GM19397 (cell line): ENCODE measurements at regions not wholly inside any gene's neighbourhood (a gene's known extent, or its start where the extent isn't known, plus 50 kb on each side); places are given as distances from the start of the nearest gene placed in this dataset.
"Not testable (repeated sequence)": the region's sequence is repeated elsewhere in the genome, so short reads cannot be mapped to it uniquely, and the experiment has no call there.

ENCODE experiments used
- ATAC-seq: cut with Tn5 transposase; IDR thresholded peaks from one replicate; pipeline ENCODE4 v1.9.1; 2021; ENCODE audit warnings: mild to moderate bottlenecking, moderate library complexity; ENCODE audit not compliant: unreplicated experiment

DNA sequence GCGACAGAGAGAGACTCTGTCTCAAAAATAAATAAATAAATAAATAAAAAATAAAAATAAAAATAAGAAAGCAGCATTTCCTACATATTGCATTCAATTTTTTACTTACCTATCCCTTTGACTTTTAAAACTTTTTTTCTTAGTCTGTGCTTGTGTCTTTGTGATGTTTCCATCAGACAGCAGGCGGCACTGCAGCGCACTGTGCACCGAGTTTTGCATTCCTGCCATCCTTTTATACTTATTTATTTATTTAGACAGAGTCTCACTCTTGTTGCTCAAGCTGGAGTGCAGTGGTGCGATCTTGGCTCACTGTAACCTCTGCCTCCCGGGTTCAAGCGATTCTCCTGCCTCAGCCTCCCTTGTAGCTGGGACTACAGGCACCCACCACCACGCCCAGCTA, 203.9 kb downstream of the SPATA31A1 start:
- ATAC-seq, result not testable (repeated sequence)

DNA sequence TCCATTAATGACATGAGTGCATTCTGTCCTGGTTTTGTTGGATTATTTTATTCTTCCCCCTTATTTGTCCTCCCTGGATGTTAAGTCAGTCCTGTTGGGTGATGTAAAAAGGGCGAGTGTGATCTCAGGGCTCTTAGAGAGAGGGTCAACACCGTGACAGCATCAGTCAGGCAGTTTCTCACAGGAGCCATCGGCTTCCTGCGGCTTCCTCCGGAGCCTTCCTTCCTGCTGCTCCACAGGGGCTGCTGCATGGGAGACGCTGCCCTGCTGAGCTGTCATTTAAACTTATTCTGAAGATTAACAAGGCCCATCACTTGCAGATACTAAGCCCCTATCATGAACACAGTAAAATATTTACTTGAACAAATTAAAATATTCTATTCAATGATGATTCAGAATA, 211.3 kb downstream of the SPATA31A1 start:
- not testable (repeated sequence) for ATAC-seq

DNA sequence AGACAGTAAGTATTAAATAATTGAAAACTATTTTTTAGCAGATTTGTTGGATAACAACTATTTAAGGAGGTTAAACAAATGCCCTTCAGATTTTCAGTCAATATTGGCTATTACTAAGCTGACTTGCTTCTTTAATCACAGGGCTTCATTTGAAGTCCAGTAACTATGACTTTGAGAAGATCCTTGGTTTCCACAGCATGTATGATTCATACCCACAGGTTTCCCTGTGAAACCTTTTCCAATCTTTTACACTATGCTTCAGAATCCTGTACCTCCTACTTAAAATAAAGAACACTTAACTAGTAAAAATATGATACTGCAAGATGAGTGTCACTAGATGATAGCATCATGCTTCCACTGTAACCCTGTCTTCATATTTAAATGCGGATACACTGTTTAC, 211.9 kb downstream of the SPATA31A1 start:
- not testable (repeated sequence) for ATAC-seq

DNA sequence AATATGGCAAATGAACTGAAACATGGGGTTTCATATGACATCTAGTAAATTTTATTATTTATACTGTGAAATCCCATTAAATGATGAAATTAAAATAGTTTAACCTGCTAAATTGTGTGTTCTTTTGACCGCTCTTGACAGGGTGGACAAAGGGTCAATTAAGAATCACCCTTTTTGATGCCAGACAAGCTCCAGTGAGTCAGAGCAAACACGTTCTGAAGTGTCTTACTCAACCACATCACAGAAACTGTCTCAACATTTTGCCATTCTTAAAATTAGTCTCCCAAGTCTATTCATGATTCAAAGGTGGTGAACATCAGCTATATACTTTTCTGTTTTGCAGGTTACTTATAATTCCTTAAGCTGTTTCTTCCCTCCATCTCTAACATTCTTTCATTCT, 213.4 kb downstream of the SPATA31A1 start:
- ATAC-seq, result not testable (repeated sequence)

DNA sequence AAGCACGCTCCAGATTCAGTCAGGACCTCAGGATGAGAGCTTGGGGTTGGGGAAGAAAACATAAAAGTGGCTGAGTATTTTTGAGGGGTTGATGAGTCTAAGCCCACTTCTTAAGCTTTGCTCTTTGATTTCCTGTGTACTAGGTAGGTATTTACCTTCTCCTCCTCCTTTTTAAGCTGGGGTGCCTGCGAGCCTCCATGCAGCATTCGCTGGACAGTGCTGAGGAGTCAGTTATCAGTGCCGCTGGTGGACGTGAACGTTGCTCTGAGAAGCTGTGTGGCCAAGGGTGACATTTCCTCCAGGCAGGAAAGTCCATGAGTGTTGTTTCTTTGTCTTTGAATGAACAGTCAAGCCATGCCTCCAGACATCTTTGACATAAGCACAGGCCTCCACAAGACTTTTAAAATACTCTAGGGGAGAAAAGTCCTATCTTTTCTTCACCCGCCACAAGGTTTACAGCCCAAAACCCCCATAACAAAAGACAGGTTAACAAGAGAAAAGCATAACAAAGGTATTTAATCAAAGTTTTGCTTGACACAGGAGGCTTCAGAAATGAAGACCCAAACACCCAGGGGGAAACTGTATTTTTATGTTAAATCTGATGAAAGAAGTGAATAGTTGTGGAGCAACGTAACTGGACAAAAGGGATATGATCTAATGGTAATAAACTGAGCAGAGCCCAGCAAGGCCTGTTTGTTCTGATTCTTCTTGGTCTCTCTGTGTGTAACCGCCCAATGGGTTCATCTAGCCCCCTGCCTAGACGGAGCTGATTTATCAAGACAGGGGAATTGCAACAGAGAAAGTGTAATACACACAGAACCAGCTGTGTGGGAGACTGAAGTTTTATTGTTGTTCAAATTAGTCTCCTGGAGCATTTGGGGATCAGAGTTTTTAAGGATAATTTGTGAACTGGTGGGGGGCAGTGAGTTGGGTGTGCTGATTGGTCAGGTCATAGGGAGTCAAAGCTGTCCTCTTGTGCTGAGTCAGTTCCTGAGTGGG, 217.9 kb downstream of the SPATA31A1 start:
- not testable (repeated sequence) for ATAC-seq

DNA sequence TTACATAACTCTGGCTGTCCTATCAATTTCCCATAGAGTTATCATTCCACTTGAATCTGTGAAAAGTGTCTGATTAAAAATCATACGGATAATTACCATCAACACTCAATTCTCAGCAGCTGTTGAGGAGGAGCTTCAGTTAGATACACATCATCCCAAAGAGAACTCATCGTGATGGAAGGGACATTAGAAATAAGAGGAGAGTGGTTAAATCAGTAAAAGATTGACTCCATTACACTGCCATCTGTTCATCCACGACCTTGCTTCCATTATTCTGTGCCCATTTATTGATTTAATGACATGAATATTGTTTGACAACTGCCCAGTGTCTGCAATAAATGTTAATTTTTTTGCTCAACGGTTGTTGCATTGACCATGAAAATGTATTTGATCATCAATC, 223.5 kb downstream of the SPATA31A1 start:
- ATAC-seq, result not testable (repeated sequence)

DNA sequence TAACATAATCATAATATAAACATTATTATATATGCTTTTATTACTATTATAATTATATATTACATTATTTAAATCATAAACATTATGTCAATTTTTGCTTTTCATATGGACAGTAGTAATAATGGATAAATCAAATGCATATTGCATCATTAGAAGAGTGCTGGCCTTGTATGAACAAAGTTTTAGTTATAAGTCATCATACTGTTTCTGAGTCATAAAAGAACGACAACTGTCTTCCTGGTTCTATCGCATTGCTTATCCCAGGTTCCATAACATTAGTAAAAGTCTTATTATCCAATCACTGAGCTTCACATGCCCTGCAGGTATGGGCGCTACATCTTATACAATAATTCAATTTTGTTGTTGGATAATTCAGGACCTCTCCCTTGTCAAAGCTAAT, 225.8 kb downstream of the SPATA31A1 start:
- not testable (repeated sequence) for ATAC-seq

DNA sequence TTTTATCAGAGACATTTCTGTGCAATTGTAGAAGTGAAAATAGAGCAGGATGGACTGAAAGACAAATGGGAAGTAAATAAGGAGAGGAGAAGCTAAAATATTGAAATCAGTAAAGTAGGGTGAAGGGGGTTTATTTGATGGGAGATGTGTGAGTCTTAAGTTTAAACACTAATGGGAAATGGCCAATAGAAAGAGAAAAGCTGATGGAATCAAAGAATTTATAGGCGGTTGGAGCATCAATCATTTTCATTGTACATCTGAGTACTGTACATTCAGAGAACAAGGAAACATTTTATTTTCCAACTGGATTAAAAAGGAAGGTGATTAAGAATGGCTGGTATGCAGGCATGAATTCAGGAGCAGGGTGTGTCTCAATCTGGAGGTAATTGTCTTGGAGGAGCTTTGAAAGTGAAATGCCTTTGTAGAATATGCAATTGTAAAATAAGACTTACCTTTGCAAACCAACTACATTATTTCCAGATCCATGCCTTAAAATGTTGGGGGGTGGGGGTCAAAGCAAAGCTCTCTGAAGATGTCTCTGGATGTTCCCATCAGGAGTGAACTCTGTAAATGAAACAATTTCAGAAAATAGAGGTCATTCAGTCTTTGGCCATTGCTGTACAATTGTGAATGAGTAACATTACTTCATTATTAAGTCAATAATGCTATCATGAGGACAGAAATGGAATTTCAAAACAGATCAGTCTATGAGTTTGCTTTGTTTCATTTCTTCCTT, 227.4 kb downstream of the SPATA31A1 start:
- not testable (repeated sequence) for ATAC-seq

DNA sequence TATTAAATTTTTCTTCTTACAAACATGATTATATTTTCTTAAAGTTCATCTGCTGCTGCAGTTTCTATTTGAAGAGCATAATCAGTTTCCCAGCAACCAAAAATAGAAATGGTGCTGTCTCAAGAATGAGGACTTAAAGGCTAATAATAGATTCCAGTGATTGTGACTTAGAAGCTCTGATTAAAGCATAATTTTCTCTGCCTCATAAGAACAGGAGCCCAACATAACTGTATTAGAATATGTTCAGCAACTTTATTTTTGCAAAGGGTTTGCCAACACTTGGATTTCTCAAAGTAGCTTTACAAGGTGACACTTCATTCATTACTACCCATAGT, 227.9 kb downstream of the SPATA31A1 start:
- ATAC-seq, result not testable (repeated sequence)

DNA sequence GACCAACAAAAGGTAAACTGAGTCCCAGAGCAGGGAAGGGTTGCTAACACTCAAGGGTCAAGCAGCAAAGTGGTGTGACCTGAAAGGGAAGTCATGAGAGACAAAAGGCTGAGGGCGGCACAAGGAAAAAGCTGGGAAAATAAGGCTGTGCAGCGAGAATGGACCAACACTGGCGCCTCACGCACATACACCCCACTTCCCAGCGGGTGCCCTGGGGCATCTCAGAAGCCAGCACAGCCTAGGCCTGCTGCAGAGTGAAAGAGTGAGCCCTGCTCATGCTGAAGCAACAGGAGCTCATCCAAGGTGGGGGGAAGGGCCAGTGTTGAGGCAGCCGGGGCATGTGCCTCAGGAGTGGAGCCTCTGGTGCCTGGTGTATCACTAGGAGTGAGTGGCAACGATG, 229.8 kb downstream of the SPATA31A1 start:
- not testable (repeated sequence) for ATAC-seq

DNA sequence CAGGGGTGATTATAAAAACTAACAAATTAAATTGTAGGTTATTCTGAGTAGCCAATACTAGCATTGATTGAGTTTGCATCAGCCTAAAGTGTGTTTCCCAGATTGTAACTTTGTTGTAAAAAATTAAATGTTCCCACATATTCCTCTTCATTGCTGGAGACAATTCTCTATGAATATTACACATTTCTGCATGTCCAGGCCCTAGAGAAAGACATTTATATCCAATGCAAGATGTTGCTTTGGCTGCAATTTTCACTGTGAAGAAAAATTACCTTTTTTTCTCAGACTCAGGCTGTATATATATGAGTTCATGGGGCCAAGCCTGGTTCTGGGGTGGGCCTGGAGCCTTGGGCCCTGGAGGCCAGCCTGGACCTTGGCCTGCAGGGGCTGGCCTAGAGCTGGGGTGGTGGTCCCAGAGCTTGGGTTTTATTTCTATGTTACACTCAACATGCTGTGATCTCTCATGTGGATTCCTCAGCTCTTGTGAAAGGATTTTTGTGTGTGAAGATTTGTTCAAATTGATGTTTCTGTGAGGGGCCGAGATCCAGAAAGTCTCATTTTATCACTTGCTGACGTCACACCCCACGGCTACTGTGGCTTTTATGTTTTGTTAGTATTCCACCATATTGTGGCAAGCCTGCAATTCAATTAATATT, 232.5 kb downstream of the SPATA31A1 start:
- no peak for ATAC-seq

DNA sequence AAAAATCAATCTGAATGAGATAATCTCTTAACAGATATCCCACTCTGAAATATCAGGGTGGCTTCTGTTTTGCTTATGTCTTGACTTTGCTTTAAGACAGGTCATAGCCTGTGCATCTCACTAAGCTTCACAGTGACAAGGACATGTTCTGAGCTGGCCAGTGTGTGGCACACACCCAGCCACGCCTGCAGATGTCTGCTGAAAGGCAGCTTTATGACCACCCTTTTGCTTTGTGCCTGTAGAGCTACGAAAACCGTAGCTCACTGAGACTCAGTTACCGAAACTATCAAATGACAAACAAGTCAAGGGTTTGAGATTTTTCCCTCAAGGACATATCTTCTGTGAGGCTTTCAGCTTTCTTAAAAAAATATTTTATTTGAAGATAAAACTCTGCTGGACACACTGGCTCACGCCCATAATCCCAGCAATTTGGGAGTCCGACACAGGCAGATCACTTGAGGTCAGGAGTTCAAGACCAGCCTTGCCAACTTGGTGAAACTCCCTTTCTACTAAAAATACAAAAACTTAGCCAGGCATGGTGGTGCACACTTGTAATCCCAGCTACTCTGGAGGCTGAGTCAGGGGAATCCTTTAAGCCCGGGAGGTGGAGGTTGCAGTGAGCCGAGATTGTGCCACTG, 233.2 kb downstream of the SPATA31A1 start:
- no peak for ATAC-seq

DNA sequence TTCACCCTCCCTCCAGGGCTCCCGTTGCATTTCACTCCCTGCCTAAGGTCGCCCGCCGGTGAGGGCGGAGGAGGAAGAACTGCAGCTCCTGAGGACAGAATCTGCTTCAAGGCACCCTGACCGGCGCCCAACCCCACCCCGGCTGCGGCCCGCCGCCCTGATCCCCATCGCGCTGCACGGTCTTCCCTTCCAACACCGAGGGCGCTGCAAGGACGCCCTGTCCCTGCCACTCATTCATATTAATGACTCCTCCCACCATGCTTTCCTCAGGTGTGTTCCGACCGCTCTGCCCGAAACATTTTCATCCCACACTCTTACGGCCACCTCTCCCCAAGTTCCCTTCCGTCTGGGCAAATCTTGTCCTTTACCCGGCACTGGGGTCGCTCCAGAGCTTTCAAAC, 248.6 kb downstream of the SPATA31A1 start:
- ATAC-seq, result not testable (repeated sequence)

DNA sequence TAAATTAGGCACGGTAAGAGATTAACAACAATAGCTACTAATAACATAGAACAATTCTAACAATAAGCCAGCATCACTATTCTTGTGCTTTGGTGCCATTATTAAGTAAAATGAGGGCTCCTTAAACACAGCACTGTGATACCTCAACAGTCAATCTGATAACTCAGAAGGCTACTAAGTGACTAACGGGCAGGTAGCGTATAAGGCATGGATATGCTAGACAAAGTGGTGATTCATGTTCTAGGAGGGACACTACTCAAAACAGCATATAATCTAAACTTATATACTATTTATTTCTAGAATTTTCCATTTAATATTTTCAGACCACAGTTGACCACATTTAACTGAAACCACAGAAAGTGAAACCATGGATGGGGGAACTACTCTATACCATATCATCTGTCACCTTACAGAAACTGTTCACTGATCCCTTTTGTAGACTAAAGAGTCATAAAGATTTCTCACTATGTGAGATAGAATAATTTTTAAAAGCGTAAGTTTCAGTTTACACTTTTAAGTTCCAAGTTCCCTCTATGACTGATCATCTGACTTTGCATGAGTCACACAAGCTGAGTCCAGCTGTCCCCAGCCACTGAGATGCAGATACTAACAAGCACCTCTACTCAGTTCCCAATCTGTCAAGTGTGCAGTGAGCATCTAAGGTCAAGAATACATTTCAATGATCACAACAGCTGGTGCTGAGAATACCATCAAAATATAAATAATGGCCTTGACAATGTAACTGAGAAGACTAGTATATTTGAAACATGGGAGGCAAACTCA, 256.2 kb downstream of the SPATA31A1 start:
- peak; percentile 98 for ATAC-seq

DNA sequence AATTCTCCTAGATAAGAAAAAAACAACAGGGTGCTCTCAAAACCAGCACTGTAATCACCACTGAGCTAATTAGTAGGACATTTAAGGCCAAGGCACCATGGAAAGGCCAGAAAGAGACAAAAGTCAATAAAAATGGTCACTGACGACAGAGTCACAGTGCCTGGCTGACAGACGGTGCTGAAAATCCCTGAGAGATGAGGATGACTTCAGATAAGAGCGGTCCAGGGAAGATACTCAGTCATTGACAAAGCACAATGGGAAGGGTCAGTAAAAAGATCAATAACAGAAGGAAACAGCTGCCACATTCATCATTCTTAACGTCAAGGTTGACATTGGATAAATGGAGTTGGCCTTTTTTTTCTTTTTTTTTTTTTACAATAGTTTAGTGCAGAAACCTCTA, 261.0 kb downstream of the SPATA31A1 start:
- ATAC-seq, result not testable (repeated sequence)

DNA sequence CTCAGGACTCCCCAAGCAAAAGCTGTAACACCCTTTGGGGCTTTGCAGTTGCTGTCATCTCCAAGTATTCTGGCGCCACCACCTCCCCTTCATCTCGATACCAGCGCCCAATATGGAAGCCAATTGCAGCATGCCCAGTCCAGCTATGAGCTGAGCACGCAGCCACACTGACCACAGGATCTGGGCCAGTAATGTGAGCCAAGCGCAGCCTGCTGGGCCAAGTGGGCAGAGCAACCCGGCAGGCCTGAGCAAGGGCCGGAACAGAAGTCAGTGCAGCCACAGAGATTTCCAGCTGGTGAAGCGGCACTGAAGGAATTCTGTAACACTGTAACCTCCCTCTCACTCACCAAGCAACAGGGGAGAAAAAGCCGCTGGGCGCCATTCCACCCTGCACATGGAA, 268.6 kb downstream of the SPATA31A1 start:
- not testable (repeated sequence) for ATAC-seq

DNA sequence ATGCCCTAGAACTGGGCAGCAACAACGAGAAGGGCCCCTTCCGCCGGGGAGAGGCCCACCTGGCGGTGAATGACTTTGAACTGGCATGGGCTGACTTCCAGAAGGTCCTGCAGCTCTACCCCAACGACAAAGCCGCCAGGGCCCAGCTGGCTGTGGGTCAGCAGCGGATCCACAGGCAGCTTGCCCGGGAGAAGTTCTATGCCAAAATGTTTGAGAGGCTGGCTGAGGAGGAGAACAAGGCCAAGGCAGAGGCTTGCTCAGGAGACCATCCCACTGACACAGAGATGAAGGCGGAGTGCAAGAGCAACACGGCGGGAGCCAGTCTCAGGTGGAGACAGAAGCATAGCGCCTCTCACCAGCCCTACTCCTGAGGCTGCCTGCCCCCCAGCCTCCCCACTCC, 276.6 kb downstream of the SPATA31A1 start:
- ATAC-seq, result not testable (repeated sequence)

DNA sequence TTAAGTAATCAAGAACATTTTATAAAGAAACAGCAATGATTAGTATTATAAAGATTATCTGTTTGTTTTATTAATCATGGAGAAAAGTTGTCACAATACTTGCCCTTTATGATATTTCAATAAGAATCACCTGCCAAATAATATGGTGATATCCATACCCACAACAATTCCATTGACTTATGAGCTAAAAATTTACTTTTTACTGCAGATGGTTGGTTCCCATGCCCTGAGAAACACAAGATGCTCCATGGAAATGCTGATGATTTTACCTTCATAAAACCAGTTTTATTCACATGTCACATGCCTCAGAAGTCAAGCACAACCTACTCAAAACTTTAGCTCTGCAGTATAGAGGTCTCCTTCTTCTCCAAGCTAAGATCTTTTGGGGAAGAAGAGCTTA, 293.6 kb downstream of the SPATA31A1 start:
- not testable (repeated sequence) for ATAC-seq

DNA sequence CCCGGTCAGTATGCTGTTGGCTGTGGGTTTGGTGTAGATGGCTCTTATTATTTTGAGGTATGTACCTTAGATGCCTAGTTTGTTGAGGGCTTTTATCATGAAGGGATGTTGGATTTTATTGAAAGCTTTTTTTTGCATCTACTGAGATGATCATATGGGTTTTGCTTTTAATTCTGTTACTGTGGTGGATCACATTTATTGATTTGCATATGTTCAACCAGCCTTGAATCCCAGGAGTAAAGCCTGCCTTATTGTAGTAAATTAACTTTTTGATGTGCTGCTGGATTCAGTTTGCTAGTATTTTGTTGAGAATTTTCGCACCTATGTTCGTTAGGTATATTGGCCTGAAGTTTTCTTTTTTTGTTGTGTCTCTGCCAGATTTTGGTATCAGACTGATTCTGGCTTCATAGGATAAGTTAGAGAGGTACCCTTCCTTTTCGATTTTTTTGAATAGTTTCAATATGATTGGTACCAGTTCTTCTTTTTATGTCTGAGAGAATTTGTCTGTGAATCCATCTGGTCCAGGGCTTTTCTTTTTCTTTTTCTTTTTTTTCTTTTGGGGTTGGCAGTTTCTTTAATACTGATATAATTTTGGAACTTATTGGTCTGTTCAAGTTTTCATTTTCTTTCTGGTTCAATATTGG, 301.6 kb downstream of the SPATA31A1 start:
- ATAC-seq, result peak; percentile 86

DNA sequence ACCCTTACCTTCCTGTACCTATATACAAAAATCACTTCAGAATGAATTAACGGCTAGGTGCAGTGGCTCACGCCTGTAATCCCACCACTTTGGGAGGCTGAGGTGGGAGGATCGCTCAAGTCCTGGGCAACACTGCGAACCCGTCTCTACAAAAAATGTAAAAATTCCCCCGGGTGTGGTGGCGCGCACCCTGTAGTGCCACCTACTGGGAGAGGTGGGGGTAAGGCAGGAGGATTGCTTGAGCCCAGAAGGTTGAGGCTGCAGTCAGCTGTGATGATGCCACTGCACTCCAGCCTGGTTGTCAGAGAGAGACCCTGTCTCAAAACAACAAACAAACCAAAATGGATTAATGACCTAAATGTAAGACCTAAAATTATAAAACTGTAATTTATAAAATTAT, 307.6 kb downstream of the SPATA31A1 start:
- peak; percentile 44 for ATAC-seq
